K562 (cell line): ENCODE measurements at regions not wholly inside any gene's neighbourhood (a gene's known extent, or its start where the extent isn't known, plus 50 kb on each side); places are given as distances from the start of the nearest gene placed in this dataset.

ENCODE experiments used
- ATAC-seq: fragments of 200-7000 bp; cut with Tn5 transposase; 3 replicates; pipeline ENCODE4 v1.9.1; 2020; ENCODE audit warnings: moderate library complexity
- BruUV-seq: library from RNA; stranded (reverse); fragments of 400-500 nt; replicated peaks from 2 replicates; lab custom pipeline; 2021; lab: Mats Ljungman, UMichigan
- CTCF ChIA-PET: fragments of 300-600 bp; formaldehyde crosslinking; extraction: SDS; loops from one replicate; lab custom pipeline; 2021; ENCODE audit warnings: low intra/inter-chr PET ratio; lab: Yijun Ruan, JAX
- POLR2A ChIA-PET: fragments of 300-600, 350-650 bp; sonication (Branson Sonifier 250); formaldehyde crosslinking; extraction: SDS; loops from one replicate; lab custom pipeline; 2021; ENCODE audit warnings: antibody characterized with exemption, inconsistent platforms; lab: Yijun Ruan, JAX
- DNase-seq, 4 experiments: peaks; one replicate each; pipeline versions ENCODE4 v3.0.0 to v3.0.0-alpha.2; 2011 to 2018; ENCODE audit warnings: low spot score in 3 of 4, mixed read lengths in 3 of 4; ENCODE audit errors: extremely low read depth in 1 of 4
- FAIRE-seq: peaks from 2 replicates; lab custom pipeline; 2011; peaks lifted over from hg19 to GRCh38; lab: Jason Lieb, UNC
- H2AFZ ChIP-seq: 2 replicates; pipeline ENCODE4 v1.6.0; 2011; ENCODE audit warnings: low read depth, low read length, control low read depth, inconsistent platforms
- H3K27ac ChIP-seq: fragments of 200-600 bp; 3 replicates; pipeline ENCODE4 v1.8.0; 2011; ENCODE audit warnings: low read depth, mild to moderate bottlenecking, control low read depth, inconsistent platforms, low read length, moderate library complexity, mixed read lengths; ENCODE audit errors: extremely low read depth
- H3K27me3 ChIP-seq, 2 experiments: fragments of 300-600 bp in 1 of 2; 2 replicates in 1 of 2; 3 replicates in 1 of 2; pipeline versions ENCODE4 v1.6.0 to v1.8.0; 2011; ENCODE audit warnings: inconsistent platforms in 2 of 2, low read length in 2 of 2, mild to moderate bottlenecking in 1 of 2, mixed read lengths in 1 of 2, moderate library complexity in 1 of 2; ENCODE audit not compliant: control insufficient read depth in 2 of 2, insufficient read depth in 2 of 2
- H3K36me3 ChIP-seq: fragments of 300-600 bp; 3 replicates; pipeline ENCODE4 v1.8.0; 2011; ENCODE audit warnings: mild to moderate bottlenecking, low read length, inconsistent platforms; ENCODE audit not compliant: control insufficient read depth, insufficient read depth
- H3K4me1 ChIP-seq, 2 experiments: fragments of 200-600 bp in 1 of 2; replicated peaks in 1 of 2; 2 replicates in 1 of 2; 3 replicates in 1 of 2; pipeline versions ENCODE4 v1.5.1 to v1.8.0; 2011; ENCODE audit warnings: inconsistent platforms in 2 of 2, low read length in 2 of 2, mild to moderate bottlenecking in 1 of 2, mixed read lengths in 1 of 2, moderate library complexity in 1 of 2; ENCODE audit not compliant: control insufficient read depth in 2 of 2, insufficient read depth in 2 of 2
- H3K4me2 ChIP-seq: 2 replicates; pipeline ENCODE4 v1.6.1; 2011; ENCODE audit warnings: low read length, control low read depth, inconsistent platforms, mixed read lengths; ENCODE audit not compliant: insufficient read depth
- H3K4me3 ChIP-seq: fragments of 200-600 bp; sonication (generic), shearing (Covaris generic); 2 replicates; pipeline ENCODE4 v1.5.1; 2016; ENCODE audit warnings: control low read depth, inconsistent platforms
- H3K79me2 ChIP-seq: fragments of 200-600 bp; 3 replicates; pipeline ENCODE4 v1.8.0; 2011; ENCODE audit warnings: low read length, inconsistent platforms; ENCODE audit not compliant: control insufficient read depth, insufficient read depth
- H3K9ac ChIP-seq, 2 experiments: 2 replicates each; pipeline versions ENCODE4 v1.6.0 to v1.6.1; 2011; ENCODE audit warnings: low read depth in 2 of 2, low read length in 2 of 2, control low read depth in 1 of 2, inconsistent platforms in 1 of 2, mild to moderate bottlenecking in 1 of 2, mixed read lengths in 1 of 2; ENCODE audit not compliant: insufficient read depth in 1 of 2
- H3K9me1 ChIP-seq: one replicate; pipeline ENCODE4 v1.6.0; 2011; ENCODE audit warnings: inconsistent platforms, mild to moderate bottlenecking, low read length, moderate library complexity; ENCODE audit not compliant: control insufficient read depth, insufficient read depth
- H3K9me3 ChIP-seq: replicated peaks from 2 replicates; pipeline ENCODE4 v1.5.1; 2011; ENCODE audit warnings: low read depth, low read length, inconsistent platforms; ENCODE audit not compliant: control insufficient read depth, insufficient read depth
- H4K20me1 ChIP-seq: replicated peaks from 2 replicates; pipeline ENCODE4 v1.6.1; 2011; ENCODE audit warnings: low read length, inconsistent platforms, mixed read lengths; ENCODE audit not compliant: control insufficient read depth, insufficient read depth
- CBFA2T2 ChIP-seq: fragments of 450-650 bp; conservative IDR thresholded peaks from 2 replicates; pipeline ENCODE4 v1.6.1; 2017; ENCODE audit warnings: mild to moderate bottlenecking
- DACH1 ChIP-seq: fragments of 450-650 bp; IDR thresholded peaks from 2 replicates; pipeline ENCODE4 v1.6.1; 2018; ENCODE audit not compliant: partially characterized antibody
- FOXO4 ChIP-seq: fragments of 450-650 bp; formaldehyde crosslinking; IDR thresholded peaks from 2 replicates; pipeline ENCODE4 v1.4.0; 2020; ENCODE audit warnings: mild to moderate bottlenecking, moderate library complexity
- NELFE ChIP-seq: IDR thresholded peaks from 2 replicates; pipeline ENCODE4 v1.6.1; 2011; ENCODE audit warnings: mild to moderate bottlenecking; ENCODE audit not compliant: insufficient read depth, insufficient read length
- PHF8 ChIP-seq: fragments of 200-600 bp; sonication (generic); IDR thresholded peaks from 2 replicates; pipeline ENCODE4 v1.6.1; 2012; ENCODE audit warnings: mixed run types, mild to moderate bottlenecking, inconsistent platforms, low read length, moderate library complexity, borderline replicate concordance
- PYGO2 ChIP-seq: fragments of 450-650 bp; IDR thresholded peaks from 2 replicates; pipeline ENCODE4 v1.6.1; 2016; ENCODE audit warnings: mild to moderate bottlenecking, missing genetic modification characterization, moderate library complexity, missing compliant biosample characterization
- TAF1 ChIP-seq: IDR thresholded peaks from 2 replicates; pipeline ENCODE4 v1.6.1; 2011; ENCODE audit warnings: mild to moderate bottlenecking, low read length, moderate library complexity; ENCODE audit not compliant: insufficient read depth, control insufficient read depth, severe bottlenecking; ENCODE audit errors: extremely low read depth
- TSHZ1 ChIP-seq: fragments of 250-450 bp; sonication (Bioruptor Pico); IDR thresholded peaks from 2 replicates; pipeline ENCODE4 v1.4.0; 2020; ENCODE audit warnings: mild to moderate bottlenecking, moderate library complexity
- WGBS: fragments of 100-300 bp; shearing (Covaris generic); methylation state at CpG from one replicate; pipeline ENCODE4 v1.1.6; 2016; ENCODE audit warnings: low coverage, mixed read lengths; ENCODE audit not compliant: insufficient coverage; ENCODE audit errors: missing lambda C conversion rate; 5-methylcytosine and 5-hydroxymethylcytosine counted together
- in situ Hi-C: fragments of 300-500 bp; cut with MboI; formaldehyde crosslinking; loops from 4 replicates; pipeline ENCODE4 v1.15.0; 2018; ENCODE audit warnings: inconsistent platforms, mixed read lengths
- intact Hi-C: fragments of 100-400 bp; cut with micrococcal nuclease; formaldehyde crosslinking; loops from 2 replicates; pipeline ENCODE4 v1.14.2; 2022

GRCh38 chr4:136755531-136755916 is 776.8 kb downstream of the PCDH18 start:
- ATAC-seq = no peak

More at GRCh38 chr4:136755531-136755916, 776.8 kb downstream of the PCDH18 start:
- no peak overlapping the region for H3K9ac ChIP-seq
- H3K27me3 ChIP-seq = no peaks in the 10 kb centered on the region
- H3K9me1 ChIP-seq = no peaks in the 10 kb centered on the region
- H4K20me1 ChIP-seq = no peaks in the 10 kb centered on the region
- in situ Hi-C loops (no loop called here), intact Hi-C loops (no loop called here)
- 0% methylated on average over 1 of the region's 1 CpG for WGBS
- no TSS peak for BruUV-seq
- CTCF ChIA-PET = no interaction called here
- TF ChIP-seq TSHZ1 = no peak
- TF ChIP-seq PYGO2 (tag) = no peak
- TF ChIP-seq NELFE = no peak
- no peak for TF ChIP-seq FOXO4 (CRISPR knock-in tag)
- TF ChIP-seq DACH1 = no peak
- TF ChIP-seq CBFA2T2 = no peak
- no peak for TF ChIP-seq TAF1
- no peak for TF ChIP-seq PHF8
- TF ChIP-seq, all 486 proteins: peak for 0
- no peaks in the 10 kb centered on the region for H3K79me2 ChIP-seq
- H3K36me3 ChIP-seq = no peaks in the 10 kb centered on the region
- DNase-seq (no peak), FAIRE-seq (no peak)
- H3K4me3 ChIP-seq = no peak overlapping the region
- no peak overlapping the region for H2AFZ ChIP-seq
- no peak overlapping the region for H3K4me2 ChIP-seq
- no peaks in the 10 kb centered on the region for H3K4me1 ChIP-seq
- no peak overlapping the region for H3K27ac ChIP-seq
- no peaks in the 10 kb centered on the region for H3K9me3 ChIP-seq
- POLR2A ChIA-PET = no interaction called here
